Lower lobe of right lung (tissue), 2 donors: ENCODE measurements at regions not wholly inside any gene's neighbourhood (a gene's known extent, or its start where the extent isn't known, plus 50 kb on each side); places are given as distances from the start of the nearest gene placed in this dataset.

ENCODE experiments used
- ATAC-seq, 2 donors: fragments of 200-7000 bp; cut with Tn5 transposase; one replicate each; pipeline ENCODE4 v1.9.1; 2020 to 2022; ENCODE audit warnings: mild to moderate bottlenecking in 2 of 2, moderate library complexity in 2 of 2
- DNase-seq: peaks from one replicate; pipeline ENCODE4 v3.0.0-alpha.2; 2020
- H3K27ac ChIP-seq: fragments of 200-600 bp; one replicate; pipeline ENCODE4 v1.8.0; 2022
- H3K27me3 ChIP-seq: fragments of 200-600 bp; one replicate; pipeline ENCODE4 v1.8.0; 2022; ENCODE audit warnings: low read depth
- H3K36me3 ChIP-seq: fragments of 200-600 bp; one replicate; pipeline ENCODE4 v1.8.0; 2022; ENCODE audit warnings: mild to moderate bottlenecking
- H3K4me1 ChIP-seq: fragments of 200-600 bp; one replicate; pipeline ENCODE4 v1.8.0; 2022
- H3K4me3 ChIP-seq: fragments of 200-600 bp; one replicate; pipeline ENCODE4 v1.8.0; 2022; ENCODE audit warnings: mild to moderate bottlenecking
- H3K9me3 ChIP-seq: fragments of 200-600 bp; one replicate; pipeline ENCODE4 v1.8.0; 2022
- CTCF ChIP-seq: fragments of 200-600 bp; IDR thresholded peaks from one replicate; pipeline ENCODE4 v1.8.0; 2022; ENCODE audit warnings: antibody characterized with exemption, mild to moderate bottlenecking
- intact Hi-C: fragments of 100-400 bp; cut with DNase I; formaldehyde crosslinking; loops from one replicate; pipeline ENCODE4 v1.11.0; 2022
- donor health status: DM: no; HTN: yes; CAD: no; lungs with severe emphysema.

DNA sequence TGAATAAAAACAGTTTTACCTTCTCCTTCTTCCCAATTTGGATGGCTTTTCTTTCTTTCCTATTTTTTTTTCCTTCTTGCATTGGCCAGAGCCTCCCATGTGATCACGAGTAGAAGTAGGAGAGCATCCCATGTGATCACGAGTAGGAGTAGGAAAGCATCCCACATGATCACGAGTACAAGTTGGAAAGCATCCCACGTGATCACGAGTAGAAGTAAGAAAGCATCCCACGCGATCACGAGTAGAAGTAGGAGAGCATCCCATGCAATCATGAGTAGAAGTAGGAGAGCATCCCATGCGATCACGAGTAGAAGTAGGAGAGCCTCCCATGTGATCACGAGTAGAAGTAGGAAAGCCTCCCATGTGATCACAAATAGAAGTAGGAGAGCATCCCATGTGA is 218.6 kb downstream of the DLL1 start:
- TF ChIP-seq CTCF, result no peak
- no peaks in the 10 kb centered on the region for H3K36me3 ChIP-seq
- H3K4me1 ChIP-seq, result no peaks in the 10 kb centered on the region
- peaks cover 4% of the 10 kb centered on the region for H3K27me3 ChIP-seq
- ATAC-seq (no peak), DNase-seq (no peak)
- intact Hi-C loops, result no loop called here
- no peak overlapping the region for H3K4me3 ChIP-seq
- H3K27ac ChIP-seq, result no peak overlapping the region
- H3K9me3 ChIP-seq, result no peaks in the 10 kb centered on the region

DNA sequence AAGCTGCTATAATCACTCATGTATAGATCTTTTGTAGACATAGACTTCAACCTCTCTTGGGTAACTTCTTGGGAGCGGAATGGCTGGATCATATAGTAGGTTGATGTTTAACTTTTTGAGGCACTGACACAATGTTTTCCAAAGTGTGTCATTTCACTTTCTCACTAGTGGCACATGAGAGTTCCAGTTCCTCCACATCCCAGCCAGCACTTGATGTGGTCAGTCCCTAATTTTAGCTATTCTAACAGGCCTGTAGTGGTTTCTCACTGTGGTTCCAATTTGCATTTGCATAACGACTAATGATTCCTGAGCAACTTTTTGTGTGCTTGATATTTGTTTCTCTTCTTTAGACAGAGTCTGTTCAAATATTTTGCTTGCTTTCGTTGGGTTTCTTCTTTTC is 221.3 kb downstream of the DLL1 start:
- no peak for TF ChIP-seq CTCF
- Histone ChIP-seq H3K9me3 (no peaks in the 10 kb centered on the region), H3K36me3 (no peaks in the 10 kb centered on the region), H3K4me1 (no peaks in the 10 kb centered on the region), H3K27ac (no peak overlapping the region), H3K27me3 (peaks cover 4% of the 10 kb centered on the region), H3K4me3 (no peak overlapping the region)
- no peak for DNase-seq
- ATAC-seq, result no peak
- intact Hi-C loops, result no loop called here

GRCh38 chr6:170068496-170068895 is 222.4 kb downstream of the DLL1 start:
- no peak for ATAC-seq

DNA sequence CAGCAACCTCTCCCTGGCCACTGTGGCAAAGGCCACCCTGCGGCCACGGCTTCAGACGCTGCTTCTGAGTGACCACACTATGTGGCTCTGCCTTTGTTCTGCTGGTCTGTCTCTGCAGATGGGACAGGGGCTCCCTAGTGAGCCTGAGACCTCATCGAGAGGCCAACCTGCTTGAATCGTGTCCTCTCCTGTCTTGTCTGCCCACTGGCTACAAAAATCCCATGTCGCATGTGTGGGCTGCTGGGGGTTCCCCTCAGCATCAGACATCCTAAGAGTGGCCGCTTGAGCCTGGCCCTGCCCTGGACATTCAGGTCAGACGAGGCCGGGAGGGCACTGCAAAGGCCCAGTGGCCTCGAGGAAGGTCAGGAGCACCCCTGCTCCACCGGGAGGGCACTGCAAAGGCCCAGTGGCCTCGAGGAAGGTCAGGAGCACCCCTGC is 222.9 kb downstream of the DLL1 start:
- H3K36me3 ChIP-seq, result no peaks in the 10 kb centered on the region
- DNase-seq (peak; percentile 26), ATAC-seq (peak in 1 of 2 donors; percentile 15)
- H3K4me1 ChIP-seq, result no peaks in the 10 kb centered on the region
- no peak overlapping the region for H3K4me3 ChIP-seq
- no peak overlapping the region for H3K27ac ChIP-seq
- intact Hi-C loops, result no loop called here
- no peaks in the 10 kb centered on the region for H3K9me3 ChIP-seq
- no peaks in the 10 kb centered on the region for H3K27me3 ChIP-seq
- TF ChIP-seq CTCF, result no peak

More at GRCh38 chr6:170068496-170068895, 222.4 kb downstream of the DLL1 start:
- intact Hi-C loops, result no loop called here
- H3K4me3 ChIP-seq, result no peak overlapping the region
- H3K36me3 ChIP-seq, result no peaks in the 10 kb centered on the region
- no peak for TF ChIP-seq CTCF
- H3K9me3 ChIP-seq, result no peaks in the 10 kb centered on the region
- no peaks in the 10 kb centered on the region for H3K27me3 ChIP-seq
- DNase-seq, result peak; percentile 24
- no peak overlapping the region for H3K27ac ChIP-seq
- H3K4me1 ChIP-seq, result no peaks in the 10 kb centered on the region

DNA sequence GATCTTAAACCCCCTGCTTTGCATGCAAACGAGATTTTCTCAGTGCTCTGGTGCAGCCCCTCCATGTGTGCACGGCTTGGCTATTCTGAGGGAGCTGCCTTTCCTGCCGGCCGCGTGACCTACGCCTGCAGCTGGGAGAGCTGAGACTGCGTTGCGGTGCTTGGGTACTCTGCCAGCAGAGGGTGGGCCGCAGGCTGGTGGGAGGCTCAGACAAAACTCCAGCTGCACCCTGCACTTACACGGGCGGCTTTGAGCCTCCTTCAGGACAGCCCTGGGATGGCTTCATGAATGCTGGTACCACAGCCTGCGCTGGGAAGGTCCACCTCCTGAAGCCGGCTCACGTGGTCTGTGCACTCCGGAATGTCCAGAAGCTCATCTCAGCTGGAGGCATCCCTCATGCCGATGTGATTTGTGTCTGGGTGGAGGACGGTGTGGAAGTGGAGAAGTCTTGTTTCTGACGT is 223.7 kb downstream of the DLL1 start:
- intact Hi-C loops, result no loop called here
- H3K9me3 ChIP-seq, result no peaks in the 10 kb centered on the region
- no peak for TF ChIP-seq CTCF
- H3K4me1 ChIP-seq, result no peaks in the 10 kb centered on the region
- DNase-seq, result peak; percentile 34
- H3K36me3 ChIP-seq, result no peaks in the 10 kb centered on the region
- H3K27me3 ChIP-seq, result no peaks in the 10 kb centered on the region
- H3K27ac ChIP-seq, result no peak overlapping the region
- H3K4me3 ChIP-seq, result no peak overlapping the region
- ATAC-seq, result peak in 1 of 2 donors; percentile 51

- DNase-seq (no peak), ATAC-seq (no peak)
- H3K27ac ChIP-seq, result no peak overlapping the region
- no peaks in the 10 kb centered on the region for H3K9me3 ChIP-seq
- no peaks in the 10 kb centered on the region for H3K4me1 ChIP-seq
- no peaks in the 10 kb centered on the region for H3K27me3 ChIP-seq
- TF ChIP-seq CTCF, result no peak
- intact Hi-C loops, result no loop called here
- no peaks in the 10 kb centered on the region for H3K36me3 ChIP-seq
- H3K4me3 ChIP-seq, result no peak overlapping the region
These were observed 224.2 kb downstream of the DLL1 start for GRCh38 chr6:170066679-170067078.
